ES-I3 (cell line): ENCODE measurements at regions not wholly inside any gene's neighbourhood (a gene's known extent, or its start where the extent isn't known, plus 50 kb on each side); places are given as distances from the start of the nearest gene placed in this dataset.

Experiments
- H3K36me3 ChIP-seq: 2 replicates; pipeline ENCODE4 v1.6.1; 2013; ENCODE audit warnings: mild to moderate bottlenecking, low read length, control low read depth, moderate library complexity; ENCODE audit not compliant: insufficient read depth
- H3K4me1 ChIP-seq: 2 replicates; pipeline ENCODE4 v1.6.1; 2013; ENCODE audit warnings: mild to moderate bottlenecking, control low read depth, low read length; ENCODE audit not compliant: insufficient read depth
- H3K9ac ChIP-seq: 2 replicates; pipeline ENCODE4 v1.6.1; 2013; ENCODE audit warnings: low read depth, mild to moderate bottlenecking, low read length, moderate library complexity
- H3K9me3 ChIP-seq: 2 replicates; pipeline ENCODE4 v1.6.1; 2013; ENCODE audit warnings: mild to moderate bottlenecking, low read length, moderate library complexity; ENCODE audit not compliant: control insufficient read depth, insufficient read depth

DNA sequence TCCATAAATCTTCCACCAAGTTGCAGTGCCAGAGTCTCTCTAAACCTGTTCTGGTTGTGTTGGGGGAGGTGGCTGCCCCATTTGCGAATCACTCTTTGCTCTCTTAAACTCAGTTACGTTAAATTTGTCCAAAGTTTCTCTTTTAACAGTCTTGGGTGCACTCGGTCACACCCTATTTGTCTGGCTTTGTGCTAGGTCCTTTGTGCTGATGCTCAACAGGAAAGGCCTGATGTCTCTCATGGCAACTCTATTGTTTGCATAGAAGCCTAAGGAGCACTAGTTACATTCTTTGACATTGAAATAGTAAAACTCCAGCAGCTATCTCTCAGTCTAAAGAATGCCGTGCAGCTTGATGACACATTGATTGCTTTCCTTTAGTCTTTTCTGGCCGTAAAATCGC, 105.1 kb downstream of the TRMT11 start:
- peaks cover 9% of the 10 kb centered on the region for H3K4me1 ChIP-seq
- no peaks in the 10 kb centered on the region for H3K9me3 ChIP-seq
- H3K36me3 ChIP-seq = no peaks in the 10 kb centered on the region
- H3K9ac ChIP-seq = no peak overlapping the region

DNA sequence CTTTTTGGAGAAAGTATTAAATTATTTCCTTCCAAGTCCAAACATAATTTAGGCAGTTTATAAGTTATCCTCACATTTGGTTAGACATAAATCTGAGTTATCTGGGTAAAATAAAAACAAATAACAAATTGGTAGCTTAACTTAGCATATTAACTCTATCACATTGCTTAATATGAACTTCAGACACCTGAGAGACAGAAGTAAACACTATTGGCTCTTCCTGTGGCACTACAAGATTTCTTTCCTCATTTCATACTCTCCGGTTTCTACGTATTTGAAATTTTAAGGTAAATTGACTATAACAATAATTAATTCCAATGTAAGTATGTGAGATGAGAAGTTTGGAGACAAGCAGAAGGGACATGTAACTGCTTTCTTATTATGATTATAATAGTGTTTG, 106.8 kb downstream of the TRMT11 start:
- peaks cover 12% of the 10 kb centered on the region for H3K4me1 ChIP-seq

DNA sequence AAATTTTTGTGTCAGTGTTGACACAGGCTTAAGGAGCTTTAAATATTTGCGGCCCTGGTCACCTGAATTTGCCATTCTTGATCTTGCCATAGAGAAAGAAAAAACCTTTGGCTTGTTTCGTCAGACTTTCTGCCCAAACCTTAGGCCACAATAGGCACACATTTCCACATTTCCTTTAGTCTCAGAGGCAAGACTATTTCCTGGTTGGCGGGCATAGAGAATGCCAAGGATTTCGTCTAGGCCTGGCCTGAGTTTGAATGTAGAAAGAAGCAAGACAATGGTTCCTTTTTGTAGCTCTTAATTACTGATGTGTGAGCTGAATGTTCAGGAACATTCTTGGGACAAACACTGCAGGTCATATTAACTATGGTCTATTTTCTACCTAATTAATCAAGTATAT, 108.1 kb downstream of the TRMT11 start:
- peaks cover 13% of the 10 kb centered on the region for H3K4me1 ChIP-seq
- H3K36me3 ChIP-seq = no peaks in the 10 kb centered on the region
- no peak overlapping the region for H3K9ac ChIP-seq
- no peaks in the 10 kb centered on the region for H3K9me3 ChIP-seq

More for the DNA sequence above, 106.8 kb downstream of the TRMT11 start:
- Histone ChIP-seq H3K36me3 (no peaks in the 10 kb centered on the region), H3K9me3 (no peaks in the 10 kb centered on the region), H3K9ac (no peak overlapping the region)

DNA sequence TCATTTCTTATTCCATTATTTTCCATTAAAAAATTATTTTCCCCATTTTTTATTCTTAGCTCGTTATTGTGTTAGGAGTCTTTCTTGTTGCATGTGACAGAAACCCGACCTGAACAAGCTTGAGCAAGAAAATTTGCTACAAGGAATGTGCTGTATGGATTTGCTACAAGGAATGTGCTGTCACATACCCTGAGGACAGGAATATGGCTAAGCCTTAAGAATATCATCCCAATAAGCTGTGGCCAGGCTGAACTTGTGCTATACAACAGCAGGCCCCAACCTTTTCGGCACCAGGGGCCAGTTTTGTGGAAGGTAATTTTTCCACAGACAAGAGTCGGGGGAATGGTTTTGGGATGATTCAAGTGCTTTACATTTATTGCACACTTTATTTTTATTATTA, 114.0 kb downstream of the TRMT11 start:
- peaks cover 14% of the 10 kb centered on the region; the same call in 1 of the 2 replicates for H3K4me1 ChIP-seq
- H3K9me3 ChIP-seq = peaks cover 9% of the 10 kb centered on the region; the same call in 1 of the 2 replicates
- no peaks in the 10 kb centered on the region for H3K36me3 ChIP-seq
- H3K9ac ChIP-seq = no peak overlapping the region

DNA sequence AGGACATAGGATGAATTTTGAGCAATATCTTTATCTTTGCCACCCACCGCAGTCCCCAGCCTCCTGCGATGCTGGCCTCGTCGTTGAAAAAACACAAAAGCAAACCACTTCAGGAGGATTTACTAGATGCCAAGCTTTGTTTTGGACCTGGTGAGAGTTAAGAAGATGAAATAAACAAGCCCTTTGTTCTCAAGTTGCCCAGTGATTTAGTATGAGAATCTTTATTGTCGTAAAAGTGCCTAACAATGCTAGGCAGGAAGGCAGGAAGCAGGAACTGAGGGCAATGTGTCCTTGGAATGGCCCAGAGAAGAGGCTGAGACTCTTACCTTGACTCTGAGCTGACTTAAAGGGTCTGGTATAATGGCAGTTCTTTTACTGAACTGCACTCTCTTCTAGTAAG, 116.0 kb downstream of the TRMT11 start:
- Histone ChIP-seq H3K9me3 (peaks cover 9% of the 10 kb centered on the region; the same call in 1 of the 2 replicates), H3K36me3 (no peaks in the 10 kb centered on the region), H3K4me1 (peaks cover 21% of the 10 kb centered on the region), H3K9ac (no peak overlapping the region)

DNA sequence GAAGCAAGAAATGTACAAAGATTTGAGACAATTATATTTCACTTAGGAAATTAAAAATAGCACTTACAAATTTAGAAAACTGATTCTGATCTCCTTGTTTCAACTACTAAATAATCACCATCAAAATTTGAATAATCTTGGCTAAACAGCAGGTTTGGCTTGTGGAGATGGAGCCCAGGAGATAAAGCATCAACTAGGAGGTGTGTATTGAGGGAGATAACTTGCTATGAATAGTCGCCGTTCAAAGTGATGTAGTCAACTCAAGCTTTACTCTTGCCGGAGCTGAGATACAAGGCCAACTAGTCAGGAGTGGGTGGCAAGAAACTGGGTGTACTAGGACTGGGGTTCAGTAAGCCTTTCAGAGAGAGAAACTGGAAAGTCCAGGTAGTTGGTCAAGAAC, 117.7 kb downstream of the TRMT11 start:
- Histone ChIP-seq H3K4me1 (peaks cover 24% of the 10 kb centered on the region), H3K9me3 (peaks cover 9% of the 10 kb centered on the region; the same call in 1 of the 2 replicates), H3K9ac (no peak overlapping the region), H3K36me3 (no peaks in the 10 kb centered on the region)

DNA sequence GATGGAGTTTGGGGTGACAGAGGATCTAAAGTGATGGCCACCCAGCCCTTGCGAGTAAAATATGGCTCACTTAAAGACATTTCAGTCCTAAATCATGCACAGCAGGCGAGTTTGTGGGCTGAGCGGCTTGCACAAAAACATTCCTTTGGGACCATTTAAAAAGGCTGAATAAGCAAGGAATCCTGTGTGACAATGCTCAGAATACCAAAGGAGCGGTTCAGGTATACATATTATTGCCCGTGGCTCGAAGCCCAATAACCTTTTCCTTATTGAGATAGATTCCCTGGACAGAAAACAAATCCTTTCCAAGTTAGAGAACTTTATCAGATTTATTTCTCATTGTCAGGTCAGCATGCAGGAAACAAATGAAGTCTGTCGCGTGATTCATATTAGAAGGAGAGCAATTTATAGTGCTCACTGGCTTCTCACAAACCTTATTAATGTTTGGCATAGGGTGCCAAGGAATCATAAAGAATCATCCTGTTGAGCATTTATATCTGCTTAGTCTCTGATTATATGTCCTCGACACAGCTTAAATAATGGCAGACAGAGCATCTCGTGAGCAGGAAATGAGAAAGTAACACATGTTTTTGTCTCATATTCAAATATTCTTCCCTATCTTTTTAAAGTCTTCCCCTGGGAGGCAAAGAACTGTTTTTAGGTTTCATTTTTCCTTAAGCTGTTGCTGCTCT, 121.3 kb downstream of the TRMT11 start:
- Histone ChIP-seq H3K36me3 (no peaks in the 10 kb centered on the region), H3K9me3 (peaks cover 9% of the 10 kb centered on the region; the same call in 1 of the 2 replicates), H3K9ac (no peak overlapping the region), H3K4me1 (peaks cover 15% of the 10 kb centered on the region)

DNA sequence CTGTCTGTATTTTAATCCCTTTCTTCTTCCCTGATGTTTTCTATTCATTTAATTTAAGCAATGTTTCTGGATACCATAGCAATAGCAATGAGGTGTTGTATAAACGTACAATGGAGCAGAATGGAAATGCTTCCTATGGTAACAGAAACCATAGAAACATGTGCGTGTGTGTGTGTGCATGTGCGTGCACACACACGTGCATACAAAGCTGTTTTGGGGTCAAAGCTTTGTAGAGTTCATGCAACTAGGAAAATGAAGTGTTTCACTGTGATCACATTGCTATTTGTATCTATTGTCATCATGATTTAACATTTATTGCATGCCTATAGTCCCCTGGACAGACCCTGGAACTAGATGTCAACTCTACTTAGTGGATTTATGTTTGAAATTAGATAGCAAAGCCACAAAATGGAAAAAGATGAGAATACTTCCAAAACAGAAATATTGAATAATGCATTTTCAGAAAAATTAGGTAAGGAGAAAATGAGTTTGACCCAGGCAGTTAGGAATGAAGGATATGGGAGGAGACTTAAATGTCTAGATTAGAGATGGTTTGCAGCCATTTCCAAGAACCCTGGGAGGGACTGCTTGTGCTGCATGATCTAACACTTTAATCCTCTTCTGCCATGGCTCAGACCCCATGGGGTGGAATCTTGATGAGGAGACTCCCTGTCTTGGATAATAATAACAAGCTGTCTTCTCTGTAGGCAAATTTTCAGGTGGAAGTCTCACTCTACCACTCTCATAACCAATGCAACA, 124.4 kb downstream of the TRMT11 start:
- Histone ChIP-seq H3K36me3 (no peaks in the 10 kb centered on the region), H3K9ac (no peak overlapping the region), H3K9me3 (no peaks in the 10 kb centered on the region), H3K4me1 (peaks cover 14% of the 10 kb centered on the region)

DNA sequence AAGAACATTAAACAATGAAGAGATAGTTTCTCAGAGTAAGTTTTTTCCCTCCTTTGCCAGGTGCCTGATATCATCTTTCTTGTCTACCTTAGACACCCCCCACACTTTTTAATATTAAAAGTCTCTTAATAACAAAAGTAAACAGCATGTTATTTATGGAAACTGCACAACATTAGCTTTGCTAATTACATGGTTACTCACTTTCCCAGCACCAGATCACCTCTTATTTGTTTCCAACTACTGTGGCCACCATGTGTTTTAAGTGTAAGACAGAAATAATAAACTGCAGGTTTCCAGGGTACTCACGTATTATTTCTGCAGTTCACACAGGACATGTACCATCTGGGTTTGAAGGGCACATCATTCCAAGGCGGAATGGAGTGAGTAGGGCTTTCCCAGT, 125.0 kb downstream of the TRMT11 start:
- no peak overlapping the region for H3K9ac ChIP-seq

DNA sequence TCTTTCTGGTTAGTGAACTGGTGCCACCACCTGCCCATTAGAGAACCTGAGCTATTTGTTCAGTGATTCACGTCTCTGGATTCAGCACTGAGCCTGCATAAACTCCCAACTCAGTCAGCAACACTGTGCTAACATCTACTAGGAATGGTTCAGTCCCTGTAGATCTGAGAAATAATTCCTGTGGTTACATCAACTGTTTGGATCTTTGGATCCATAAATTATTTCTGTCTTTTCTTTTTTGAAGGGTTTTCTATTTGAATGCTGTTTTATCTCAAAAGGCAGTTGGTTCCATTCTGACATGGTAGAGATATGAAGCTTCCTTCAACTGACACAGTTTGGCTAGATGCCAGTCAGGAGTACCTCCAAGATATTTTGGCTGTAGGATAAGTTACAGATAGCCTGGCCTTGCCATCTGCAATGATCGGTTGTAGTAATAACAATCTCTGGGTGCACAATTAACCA, 125.9 kb downstream of the TRMT11 start:
- Histone ChIP-seq H3K9me3 (no peaks in the 10 kb centered on the region), H3K9ac (no peak overlapping the region)

More for the DNA sequence above, 125.0 kb downstream of the TRMT11 start:
- H3K9me3 ChIP-seq = no peaks in the 10 kb centered on the region
- H3K36me3 ChIP-seq = no peaks in the 10 kb centered on the region
- H3K4me1 ChIP-seq = peaks cover 14% of the 10 kb centered on the region

DNA sequence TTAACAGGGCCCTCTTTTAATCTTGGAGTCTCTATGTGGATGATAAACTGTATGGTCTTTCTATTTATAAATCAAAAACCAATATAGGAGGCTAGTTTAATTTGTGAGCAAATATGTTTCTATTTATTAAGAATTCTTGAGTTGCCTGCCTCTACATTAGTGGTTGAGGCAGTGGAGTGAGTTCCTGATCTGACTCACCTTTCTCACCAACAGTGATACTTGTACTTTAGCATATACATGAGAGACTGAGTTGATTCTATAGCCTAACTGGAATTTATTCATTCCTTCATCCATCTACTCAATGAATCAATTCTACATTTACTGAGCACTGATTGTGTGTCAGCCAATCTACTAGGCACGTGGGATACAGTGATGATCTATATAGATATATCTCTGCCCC, 126.9 kb downstream of the TRMT11 start:
- Histone ChIP-seq H3K9ac (no peak overlapping the region), H3K4me1 (no peaks in the 10 kb centered on the region), H3K36me3 (no peaks in the 10 kb centered on the region), H3K9me3 (no peaks in the 10 kb centered on the region)

More for the DNA sequence above, 125.9 kb downstream of the TRMT11 start:
- Histone ChIP-seq H3K36me3 (no peaks in the 10 kb centered on the region), H3K4me1 (peaks cover 8% of the 10 kb centered on the region)

DNA sequence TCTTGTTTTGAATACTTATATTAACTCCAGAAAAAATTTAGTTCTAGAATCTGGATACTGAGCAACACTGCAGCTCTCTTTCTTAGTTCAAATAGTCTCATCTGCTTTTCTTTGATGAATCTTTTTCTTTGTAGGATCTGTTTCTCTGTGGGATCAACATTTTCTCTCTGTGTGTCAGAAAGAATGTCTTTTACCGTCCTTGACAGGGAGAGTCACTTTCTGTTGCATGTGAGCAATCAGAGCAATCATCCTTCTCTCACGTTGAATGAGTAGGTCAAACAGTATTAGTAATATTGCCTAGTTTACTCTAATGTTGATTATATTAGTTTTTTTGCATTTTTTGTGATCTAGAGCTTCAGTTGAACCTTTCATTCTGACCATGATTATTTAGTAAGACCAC, 130.9 kb downstream of the TRMT11 start:
- H3K9me3 ChIP-seq = no peaks in the 10 kb centered on the region
- no peak overlapping the region for H3K9ac ChIP-seq
- H3K36me3 ChIP-seq = no peaks in the 10 kb centered on the region
- H3K4me1 ChIP-seq = peaks cover 4% of the 10 kb centered on the region; the same call in 1 of the 2 replicates

DNA sequence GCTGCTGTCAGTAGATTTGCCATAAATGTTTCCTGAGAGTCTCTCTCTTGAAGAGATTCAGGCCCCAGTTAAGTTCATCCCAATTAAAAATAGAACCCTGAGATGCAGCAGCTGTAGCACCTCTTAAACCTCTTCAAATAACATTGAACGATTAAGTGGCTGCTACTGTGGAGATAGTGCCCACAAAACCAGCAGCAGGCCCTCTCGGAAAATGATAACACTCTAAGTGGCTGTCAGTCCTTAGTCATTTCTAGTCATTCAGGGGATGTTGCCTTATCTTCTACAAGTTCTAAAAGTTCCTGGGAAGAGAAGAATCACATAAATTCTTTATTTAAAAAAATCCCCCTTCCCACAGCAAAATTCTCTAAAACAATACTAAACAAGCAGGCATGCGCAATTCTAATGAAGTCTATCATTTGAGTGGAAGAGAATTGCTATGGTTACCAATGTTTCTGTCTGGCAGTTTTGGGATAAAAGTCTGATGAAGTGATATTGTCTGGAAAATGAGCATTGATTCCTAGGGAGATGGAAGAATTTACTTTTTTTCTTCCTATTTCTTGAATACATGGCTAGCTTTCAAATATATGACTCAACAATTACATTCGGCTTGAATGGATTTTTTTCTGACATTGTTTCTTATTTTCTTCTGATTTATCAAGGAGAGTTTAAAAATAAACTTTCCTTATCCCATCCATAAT, 131.9 kb downstream of the TRMT11 start:
- Histone ChIP-seq H3K9me3 (no peaks in the 10 kb centered on the region), H3K36me3 (no peaks in the 10 kb centered on the region), H3K9ac (no peak overlapping the region), H3K4me1 (peaks cover 4% of the 10 kb centered on the region; the same call in 1 of the 2 replicates)

DNA sequence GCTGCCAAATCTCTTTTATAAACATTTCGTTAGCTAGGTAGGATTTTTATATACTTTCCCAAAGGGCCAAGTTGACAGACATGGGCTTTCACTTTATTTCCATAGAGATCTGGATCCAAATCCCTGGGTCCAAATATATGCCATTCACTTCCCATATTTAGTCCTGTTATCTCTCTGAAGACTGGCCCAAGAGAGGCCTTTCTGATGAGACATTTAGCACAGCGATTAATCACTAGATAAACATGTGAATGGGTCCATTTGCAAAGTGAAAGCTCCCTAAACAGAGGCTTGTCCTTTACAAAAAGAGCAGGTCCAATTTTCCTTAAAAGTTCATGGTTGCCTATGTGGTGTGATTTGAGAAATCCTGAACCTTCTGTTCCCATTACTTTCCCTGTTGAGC, 132.6 kb downstream of the TRMT11 start:
- Histone ChIP-seq H3K36me3 (no peaks in the 10 kb centered on the region), H3K9me3 (no peaks in the 10 kb centered on the region), H3K9ac (no peak overlapping the region), H3K4me1 (peaks cover 4% of the 10 kb centered on the region; the same call in 1 of the 2 replicates)
